Activated CD4-positive, alpha-beta T cell treated with anti-CD3 and anti-CD28 coated beads, Interleukin-2, amount 50 U/mL, for 4 hours (primary cell): ENCODE measurements at regions not wholly inside any gene's neighbourhood (a gene's known extent, or its start where the extent isn't known, plus 50 kb on each side); places are given as distances from the start of the nearest gene placed in this dataset.
"Not testable (repeated sequence)": the region's sequence is repeated elsewhere in the genome, so short reads cannot be mapped to it uniquely, and the experiment has no call there.

Source experiments
- DNase-seq, 2 experiments: peaks; one replicate each; pipeline ENCODE4 v3.0.0-alpha.2; 2020

GRCh38 chr3:194051366-194052149 lies 84.4 kb upstream of the HES1 start:
- no peak for DNase-seq

- DNase-seq: no peak
Observed at GRCh38 chr3:194053136-194053535, 82.8 kb upstream of the HES1 start.

- no peak for DNase-seq
Observed at GRCh38 chr3:194054016-194054415, 81.9 kb upstream of the HES1 start.

GRCh38 chr3:194054540-194054939 lies 81.4 kb upstream of the HES1 start:
- DNase-seq: no peak

DNA sequence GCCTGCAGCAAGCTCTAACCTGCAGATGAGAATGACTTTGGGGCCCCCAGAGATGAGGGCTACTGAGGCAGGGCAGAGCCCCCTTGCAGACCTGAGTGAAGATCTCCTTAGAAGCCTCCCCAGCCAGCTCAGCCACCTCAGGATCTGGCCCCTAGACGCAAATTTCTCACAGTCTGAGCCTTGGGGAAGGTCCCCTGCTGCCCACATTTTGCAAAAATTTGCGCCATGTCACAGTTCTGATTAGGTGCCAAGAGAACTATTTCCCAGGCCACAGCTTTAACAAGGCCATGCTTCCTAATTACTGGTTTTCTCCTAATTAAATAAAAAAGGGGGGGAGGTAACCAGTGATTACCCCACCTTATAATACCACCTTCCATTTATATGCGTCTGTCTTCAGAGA lies 81.0 kb upstream of the HES1 start:
- DNase-seq: no peak

DNA sequence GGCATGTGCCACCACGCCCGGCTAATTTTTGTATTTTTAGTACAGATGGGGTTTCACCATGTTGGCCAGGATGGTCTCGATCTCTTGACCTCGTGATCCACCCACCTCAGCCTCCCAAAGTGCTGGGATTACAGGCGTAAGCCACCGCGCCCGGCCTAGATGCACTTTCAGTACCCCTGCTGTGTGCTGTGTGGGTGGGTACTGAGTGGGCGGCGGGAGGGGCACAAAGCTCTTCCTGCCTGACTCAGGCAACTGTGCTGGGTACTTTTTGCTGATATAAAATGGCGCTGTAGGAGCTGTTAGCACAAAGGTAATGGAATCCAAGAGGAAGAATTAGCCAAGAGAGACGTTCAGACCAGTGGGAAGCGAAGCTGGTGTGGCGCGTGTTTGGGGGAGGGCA lies 79.6 kb upstream of the HES1 start:
- DNase-seq: not testable (repeated sequence)

- DNase-seq: no peak
Observed at GRCh38 chr3:194056731-194057415, 79.1 kb upstream of the HES1 start.

DNA sequence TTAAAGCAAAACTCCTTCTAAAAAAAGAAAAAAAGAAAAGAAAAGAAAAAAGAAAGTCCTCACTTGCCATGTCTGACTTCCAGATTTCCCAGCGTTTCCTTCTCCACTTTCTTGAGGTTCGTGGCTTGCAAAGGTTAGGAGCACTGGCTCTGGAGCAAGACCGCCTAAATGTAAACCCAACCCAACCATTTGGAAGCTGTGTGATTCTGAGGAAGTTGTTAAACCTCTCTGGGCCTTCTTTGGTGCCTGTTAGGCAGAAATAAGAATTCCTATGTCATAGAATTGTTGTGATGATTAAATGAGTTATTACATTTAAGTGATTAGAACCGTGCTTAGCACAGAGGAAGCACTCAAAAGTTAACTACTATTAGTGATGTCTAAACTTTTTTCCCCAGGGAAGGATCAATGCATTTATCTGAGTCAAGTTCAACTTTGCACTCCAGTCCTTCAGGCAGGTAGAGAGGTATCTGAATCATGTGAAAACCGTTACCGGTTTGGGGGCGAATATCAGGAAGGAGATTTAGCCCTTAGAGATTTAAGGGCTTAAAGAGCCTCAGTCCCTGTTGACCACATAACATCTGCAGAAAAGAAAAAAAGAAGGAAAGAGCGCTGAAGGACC lies 78.3 kb upstream of the HES1 start:
- DNase-seq: no peak

GRCh38 chr3:194058189-194058571 lies 77.8 kb upstream of the HES1 start:
- peak; percentile 10 to 13 for DNase-seq

DNA sequence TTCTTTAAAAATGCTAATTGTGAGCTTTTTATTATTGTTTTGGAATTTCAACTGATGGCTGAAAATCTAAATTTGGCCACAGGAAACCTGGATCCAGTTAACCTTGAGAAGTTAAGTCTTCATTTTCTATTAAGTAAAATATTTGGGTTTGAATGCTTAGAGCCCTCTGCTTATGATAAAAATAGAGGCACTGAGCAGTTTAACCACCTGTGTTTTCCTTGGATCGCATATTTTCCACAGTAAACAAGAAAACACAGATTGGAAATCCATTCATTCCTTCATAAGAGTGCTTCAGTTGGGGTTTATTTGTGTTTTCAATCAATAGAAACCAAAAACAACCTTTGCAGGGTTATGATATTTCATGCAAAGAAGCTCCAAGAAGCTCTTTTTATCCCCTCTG lies 77.2 kb upstream of the HES1 start:
- no peak for DNase-seq

GRCh38 chr3:194061421-194062030 lies 74.4 kb upstream of the HES1 start:
- DNase-seq: no peak

DNA sequence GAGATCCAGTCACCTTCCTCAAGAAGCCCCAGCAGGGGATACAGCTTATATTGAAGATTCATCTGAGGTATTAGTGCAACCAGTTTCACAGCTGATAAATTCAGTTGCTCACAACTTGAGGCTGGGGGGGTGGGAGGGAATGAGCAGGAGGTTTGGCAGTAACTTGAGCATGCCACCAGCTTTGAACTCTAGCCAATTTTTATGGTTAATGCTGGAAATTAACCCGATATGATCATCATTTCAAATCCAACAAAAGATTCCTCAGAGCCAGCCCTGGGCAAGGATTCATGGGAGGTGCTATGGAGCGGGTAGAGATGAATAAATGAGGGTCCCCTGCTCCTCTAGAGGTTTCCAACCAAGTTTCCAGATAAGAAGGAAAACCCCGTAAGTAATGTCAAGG lies 73.1 kb upstream of the HES1 start:
- no peak for DNase-seq

DNA sequence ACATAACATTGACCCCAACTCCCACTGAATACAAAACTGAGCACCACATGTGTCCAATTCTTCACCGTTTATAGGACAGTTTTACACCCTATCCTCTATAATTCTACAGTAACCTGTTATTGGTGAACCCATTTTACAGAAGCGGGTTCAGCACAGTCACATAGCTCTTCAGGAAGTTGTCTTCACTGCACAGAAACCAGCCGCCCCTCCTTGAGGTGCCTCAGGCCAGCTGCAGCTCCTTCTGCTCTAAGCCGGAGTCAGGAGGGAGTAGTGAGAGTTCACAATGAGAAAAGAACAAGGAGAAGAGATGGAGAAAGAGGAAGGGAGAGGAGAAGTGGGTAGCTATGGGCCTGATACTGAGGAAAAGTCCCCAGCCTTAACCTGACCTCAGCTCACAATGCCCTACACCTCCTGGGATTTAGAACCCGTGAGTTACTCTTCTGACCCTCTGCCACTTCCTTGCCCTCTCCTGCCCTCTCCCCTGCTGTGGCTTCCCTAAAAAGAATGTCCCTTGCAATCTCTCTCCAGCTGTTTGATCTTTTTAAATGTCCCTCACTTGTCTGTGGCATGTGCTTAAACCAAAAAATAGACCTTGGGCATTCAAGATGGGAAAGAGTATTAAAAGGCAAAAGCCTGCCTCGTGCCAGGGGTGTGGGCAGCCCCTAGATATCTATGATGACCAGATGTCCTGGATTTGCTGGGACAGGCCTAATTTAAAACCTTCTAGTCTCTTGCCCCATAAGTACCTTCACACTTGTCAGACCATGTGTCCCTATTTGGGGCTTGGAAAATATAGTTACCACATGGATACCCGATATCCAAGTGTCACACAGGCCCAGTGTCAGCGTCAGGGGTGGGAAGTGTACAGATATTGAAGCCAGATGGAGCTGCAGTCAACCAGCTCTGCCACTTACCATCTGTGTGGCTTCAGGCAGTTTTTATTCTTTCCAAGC lies 71.3 kb upstream of the HES1 start:
- DNase-seq: no peak

- not testable (repeated sequence) for DNase-seq
Observed at GRCh38 chr3:194067327-194067726, 68.6 kb upstream of the HES1 start.

GRCh38 chr3:194067949-194068362 lies 68.0 kb upstream of the HES1 start:
- DNase-seq: no peak

DNA sequence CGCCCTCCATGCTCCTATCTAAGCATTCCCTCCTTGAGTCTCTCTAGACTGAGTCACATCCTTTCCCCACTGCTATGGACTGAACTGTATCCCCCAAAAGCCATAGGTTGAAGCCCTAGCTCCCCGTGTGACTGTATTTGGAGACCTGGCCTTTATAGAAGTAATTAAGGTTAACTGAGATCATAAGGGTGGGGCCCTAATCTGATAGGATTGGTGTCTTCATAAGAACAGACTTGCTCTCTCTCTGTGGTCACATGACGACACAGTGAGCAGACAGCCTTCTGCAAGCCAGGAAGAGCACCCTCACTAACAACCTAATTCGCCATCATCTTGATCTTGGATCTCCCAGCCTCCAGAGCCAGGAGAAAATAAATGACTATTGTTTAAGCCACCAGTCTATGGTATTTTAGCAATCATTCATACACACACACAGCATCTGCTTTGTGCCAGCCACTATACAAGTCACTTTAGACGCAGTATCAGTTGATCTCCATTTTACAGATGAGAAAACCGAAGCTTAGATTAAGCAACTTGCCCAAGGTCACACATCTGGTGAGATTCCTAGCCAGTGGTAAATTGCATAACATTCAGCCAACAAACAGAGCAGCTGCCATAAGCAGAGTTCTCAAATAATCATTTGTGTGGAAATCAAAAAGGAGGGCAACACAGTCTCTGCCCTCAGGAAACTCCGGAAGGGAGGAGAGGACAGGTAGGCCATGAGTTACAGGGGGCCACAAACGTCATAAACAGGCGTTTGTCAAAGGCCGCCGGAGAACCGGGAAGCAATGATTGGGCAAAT lies 66.3 kb upstream of the HES1 start:
- DNase-seq: no peak

- DNase-seq: no peak
Observed at GRCh38 chr3:194070220-194070633, 65.7 kb upstream of the HES1 start.

- peak; percentile 44 to 46 for DNase-seq
Observed at GRCh38 chr3:194070634-194071409, 65.1 kb upstream of the HES1 start.

DNA sequence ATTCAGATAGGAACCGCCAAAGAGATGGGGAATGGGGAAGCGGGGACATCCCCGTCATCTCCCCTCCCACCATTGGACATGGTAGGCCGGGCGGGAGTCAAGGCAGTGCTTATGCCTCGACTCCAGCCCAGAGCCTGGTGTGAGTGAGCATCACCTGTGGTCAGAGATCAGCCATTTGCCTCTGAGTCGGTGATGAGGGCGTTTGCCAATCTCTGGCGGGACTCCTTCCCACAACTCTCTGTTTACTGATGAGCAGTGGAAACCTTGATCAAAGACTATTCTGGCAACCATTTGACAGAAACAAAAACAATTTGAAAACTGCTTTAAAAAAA lies 63.9 kb upstream of the HES1 start:
- no peak for DNase-seq

DNA sequence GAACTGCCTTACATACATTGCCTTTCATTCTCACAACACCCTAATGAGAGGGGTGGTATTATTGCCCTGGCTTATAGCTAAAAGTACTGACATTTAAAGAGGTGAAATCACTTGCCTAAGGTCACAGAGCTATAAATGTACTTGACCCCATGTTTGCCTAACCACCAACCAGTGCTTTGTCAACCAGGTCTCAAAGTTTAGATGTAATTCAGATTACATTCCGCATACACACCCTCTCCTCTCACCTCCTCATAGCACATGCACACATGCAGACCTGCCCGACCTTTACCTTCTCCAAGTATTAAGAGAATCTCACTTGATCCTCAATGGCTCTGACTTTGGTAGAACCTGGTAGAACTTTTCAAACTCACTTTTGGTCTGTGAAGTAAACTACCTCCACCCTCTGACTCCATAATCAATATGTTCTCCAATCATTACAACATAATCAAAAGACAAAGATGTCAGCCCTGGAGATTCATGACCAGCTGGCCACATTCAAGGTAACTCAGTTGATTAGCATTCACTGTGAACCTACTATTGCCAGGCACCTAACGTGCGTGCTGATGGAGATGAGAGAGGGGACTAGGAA lies 63.2 kb upstream of the HES1 start:
- no peak for DNase-seq

- no peak for DNase-seq
Observed at GRCh38 chr3:194073926-194074325, 62.0 kb upstream of the HES1 start.
